C4-2B (cell line): ENCODE measurements at regions not wholly inside any gene's neighbourhood (a gene's known extent, or its start where the extent isn't known, plus 50 kb on each side); places are given as distances from the start of the nearest gene placed in this dataset.
"Not testable (repeated sequence)": the region's sequence is repeated elsewhere in the genome, so short reads cannot be mapped to it uniquely, and the experiment has no call there.

Experiments
- H3K27ac ChIP-seq: fragments of 450-650 bp; 2 replicates; pipeline ENCODE4 v1.5.1; 2017
- CTCF ChIP-seq: fragments of 450-650 bp; conservative IDR thresholded peaks from 2 replicates; pipeline ENCODE4 v1.5.1; 2017; ENCODE audit warnings: mild to moderate bottlenecking
- ZFX ChIP-seq: fragments of 450-650 bp; IDR thresholded peaks from 2 replicates; pipeline ENCODE4 v1.6.1; 2017

DNA sequence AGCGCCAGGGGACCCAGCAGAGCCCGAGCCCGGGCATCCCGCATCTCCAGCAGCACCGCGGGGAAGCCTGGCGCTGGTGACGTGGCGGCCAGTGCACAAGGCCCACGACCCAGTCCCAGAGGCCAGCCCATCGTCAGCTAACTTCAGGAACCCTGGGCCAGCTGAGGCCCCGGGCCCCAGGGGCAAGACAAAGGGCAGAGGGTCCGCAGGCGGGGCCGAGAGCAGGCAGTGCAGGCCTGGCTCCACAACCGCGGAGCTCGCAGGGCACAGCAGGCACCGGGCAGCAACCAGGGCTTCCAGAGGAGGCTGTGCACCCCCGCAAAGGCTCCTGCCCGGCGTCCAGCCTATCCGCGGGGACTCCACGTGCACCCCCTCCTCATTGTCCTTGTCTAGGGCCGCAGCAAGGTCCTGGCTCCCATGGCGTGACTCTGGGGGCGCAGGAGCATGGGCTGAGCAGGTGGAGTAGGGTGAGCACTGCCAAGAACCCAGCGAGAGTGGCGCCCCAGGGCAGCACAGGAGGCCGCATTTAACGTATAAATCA, 352.5 kb downstream of the KCNJ18 start:
- H3K27ac ChIP-seq = not testable (repeated sequence)

DNA sequence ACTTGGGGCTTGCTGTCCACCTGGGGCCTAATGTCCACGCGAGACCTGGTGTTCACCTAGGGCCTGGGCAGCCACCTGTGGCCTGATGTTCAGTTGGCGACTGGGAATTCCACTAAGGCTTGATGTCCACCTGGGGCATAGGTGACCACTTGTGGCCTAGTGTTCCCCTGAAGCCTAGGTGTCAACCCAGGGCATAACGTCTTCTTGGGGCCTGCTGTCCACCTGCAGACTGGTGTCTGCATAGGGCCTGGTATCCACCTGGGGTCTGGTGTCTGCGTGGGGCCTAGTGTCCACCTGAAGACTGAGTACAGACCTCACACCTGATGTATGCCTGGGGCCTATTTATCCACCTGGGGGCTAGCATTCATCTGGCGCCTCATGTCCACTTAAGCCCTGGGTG, 355.2 kb downstream of the KCNJ18 start:
- not testable (repeated sequence) for H3K27ac ChIP-seq

- H3K27ac ChIP-seq = not testable (repeated sequence)
Measured at GRCh38 chr17:22048226-22048625, 355.9 kb downstream of the KCNJ18 start.

DNA sequence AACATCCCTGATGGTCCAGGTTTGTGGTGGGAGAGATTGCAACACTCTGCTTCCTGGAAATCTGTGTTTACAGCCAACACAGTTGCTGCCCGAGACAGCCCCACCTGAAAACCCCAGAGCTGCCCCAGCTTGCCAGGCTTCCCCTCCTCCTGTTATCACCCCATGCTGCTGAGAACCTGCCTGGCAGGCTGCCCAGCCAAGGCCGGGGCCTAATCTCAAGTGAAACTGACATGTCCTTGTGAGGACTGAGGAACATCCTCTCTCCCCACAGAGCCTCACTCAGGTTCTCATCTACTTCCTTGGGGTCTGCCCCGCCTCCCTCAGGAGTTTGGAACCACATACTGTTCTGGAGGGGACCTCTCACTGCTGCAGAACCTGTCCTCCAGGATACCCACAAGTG, 358.4 kb downstream of the KCNJ18 start:
- H3K27ac ChIP-seq = not testable (repeated sequence)

DNA sequence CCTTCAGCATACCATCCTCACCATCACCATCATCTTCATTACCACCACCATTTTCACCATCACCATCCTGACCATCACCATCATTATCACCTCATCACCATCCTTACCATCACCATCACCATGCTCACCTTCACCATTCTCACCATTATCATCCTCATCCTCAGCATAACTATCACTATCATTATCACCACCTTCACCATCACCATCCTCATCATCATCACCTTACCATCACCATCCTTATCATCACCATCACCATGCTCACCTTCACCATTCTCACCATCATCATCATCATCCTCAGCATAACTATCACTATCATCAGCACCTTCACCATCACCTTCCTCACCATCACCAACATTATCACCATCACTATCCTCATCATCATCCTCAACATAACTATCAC, 360.4 kb downstream of the KCNJ18 start:
- not testable (repeated sequence) for H3K27ac ChIP-seq

DNA sequence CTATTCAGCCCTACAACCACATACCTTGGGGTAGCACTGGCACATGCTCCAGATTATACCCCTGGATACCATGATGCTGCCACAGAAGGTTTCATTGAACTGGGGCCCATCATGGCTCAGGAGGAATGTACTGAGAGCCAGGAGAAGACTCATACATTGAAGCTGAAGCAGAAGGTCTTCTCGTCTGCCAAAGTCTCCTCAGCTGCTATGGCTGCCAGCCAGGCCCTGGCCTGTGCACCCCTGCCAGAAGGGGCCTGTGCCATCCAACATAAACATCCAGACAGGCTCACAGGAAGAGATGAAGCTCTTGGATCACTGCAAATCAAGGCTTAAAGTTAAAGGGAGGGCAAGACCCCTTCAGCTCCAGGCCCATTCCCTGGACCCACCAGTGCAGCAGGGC, 364.2 kb downstream of the KCNJ18 start:
- H3K27ac ChIP-seq = not testable (repeated sequence)

- H3K27ac ChIP-seq = not testable (repeated sequence)
Measured at GRCh38 chr17:22075918-22076317, 383.6 kb downstream of the KCNJ18 start.

DNA sequence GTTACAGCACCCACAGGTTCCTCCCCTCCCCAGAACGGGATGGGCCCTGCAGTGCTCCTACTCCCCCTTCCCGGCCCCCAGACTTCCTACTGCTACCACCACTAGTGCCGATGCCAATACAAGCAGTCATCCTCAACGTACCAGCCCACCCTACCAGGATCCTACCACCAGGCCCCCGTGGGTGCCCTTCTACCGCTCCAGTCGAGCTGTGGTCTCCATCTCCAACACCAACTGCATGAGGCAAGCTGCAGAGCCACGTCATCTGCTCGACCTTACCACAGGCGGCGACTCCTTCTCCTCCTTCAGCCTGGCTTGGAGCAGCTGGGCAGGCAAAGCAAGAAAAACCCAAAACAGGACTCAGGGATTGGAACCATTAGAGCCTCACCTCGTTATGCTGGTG, 396.3 kb downstream of the KCNJ18 start:
- not testable (repeated sequence) for H3K27ac ChIP-seq

- TF ChIP-seq ZFX (no peak), CTCF (no peak)
- no peak overlapping the region for H3K27ac ChIP-seq
Measured at GRCh38 chr17:22090263-22090935, 398.1 kb downstream of the KCNJ18 start.

DNA sequence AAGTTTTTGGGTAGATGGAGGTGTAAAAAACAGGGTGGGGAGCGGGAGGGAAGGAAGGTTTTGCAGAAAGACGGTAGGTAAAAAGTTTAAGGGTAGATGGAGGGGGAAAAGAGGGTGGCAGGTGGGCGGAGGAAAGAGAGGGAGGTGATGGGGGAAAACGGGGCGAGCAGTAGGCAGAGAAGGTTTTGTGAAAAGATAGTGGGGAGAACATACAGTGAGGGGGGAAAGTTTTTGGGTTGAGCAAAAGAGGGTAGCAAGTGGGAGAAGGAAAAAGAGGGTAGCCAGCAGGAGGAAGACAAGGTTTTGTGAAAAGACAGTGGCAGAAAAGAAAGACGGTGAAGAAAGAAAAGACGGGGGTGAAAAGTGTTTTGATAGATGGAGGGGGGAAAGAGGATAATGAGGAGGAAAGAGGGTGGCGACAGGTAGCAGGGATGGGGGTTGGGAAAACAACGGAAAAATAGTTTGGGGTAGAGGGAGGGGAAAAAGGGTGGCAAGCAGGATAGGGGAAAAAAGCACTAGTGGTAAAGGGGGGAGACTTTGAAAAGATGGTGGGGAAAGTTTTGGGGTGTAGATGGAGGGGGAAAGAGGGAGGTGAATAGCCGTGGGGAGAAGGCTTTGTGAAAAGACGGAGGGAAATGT, 398.8 kb downstream of the KCNJ18 start:
- H3K27ac ChIP-seq = not testable (repeated sequence)

- H3K27ac ChIP-seq = not testable (repeated sequence)
Measured at GRCh38 chr17:22091840-22092239, 399.5 kb downstream of the KCNJ18 start.

DNA sequence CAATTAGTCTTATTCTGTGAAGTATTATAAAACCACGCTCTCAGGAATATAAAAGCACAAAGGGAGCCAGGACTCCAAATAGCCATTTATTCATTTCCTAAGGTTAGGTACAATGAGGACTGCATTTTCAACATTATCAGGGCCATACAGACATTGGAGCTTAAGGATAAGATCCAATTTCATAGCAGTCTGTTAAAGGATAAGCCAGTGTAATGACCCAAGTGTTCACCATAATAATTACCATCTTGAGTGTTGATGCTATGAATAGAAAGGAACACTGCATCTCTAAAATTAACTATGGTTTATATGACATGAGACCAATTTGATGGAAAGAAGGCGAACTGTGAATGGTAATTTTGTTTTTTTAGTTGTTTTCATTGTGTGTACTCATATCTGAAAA, 403.1 kb downstream of the KCNJ18 start:
- H3K27ac ChIP-seq = not testable (repeated sequence)

DNA sequence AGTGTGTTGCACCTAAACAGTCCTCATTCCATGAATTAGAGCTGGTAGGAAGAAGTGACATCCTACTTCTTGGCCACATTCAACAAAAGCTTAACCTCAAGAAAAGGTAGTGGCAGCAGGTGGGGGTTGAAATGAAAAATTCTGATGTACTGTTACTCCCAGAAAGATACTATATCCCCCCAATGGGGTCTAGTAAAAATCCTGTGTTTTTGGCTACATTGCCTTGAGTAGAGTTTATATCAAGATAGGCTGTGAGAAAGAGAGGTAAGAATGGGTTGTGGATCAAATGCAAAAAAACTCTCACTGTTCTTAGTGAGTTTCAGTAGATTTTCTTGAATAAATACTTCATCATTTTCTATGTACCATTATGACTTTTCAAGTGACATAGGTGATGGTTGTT, 407.3 kb downstream of the KCNJ18 start:
- not testable (repeated sequence) for H3K27ac ChIP-seq

DNA sequence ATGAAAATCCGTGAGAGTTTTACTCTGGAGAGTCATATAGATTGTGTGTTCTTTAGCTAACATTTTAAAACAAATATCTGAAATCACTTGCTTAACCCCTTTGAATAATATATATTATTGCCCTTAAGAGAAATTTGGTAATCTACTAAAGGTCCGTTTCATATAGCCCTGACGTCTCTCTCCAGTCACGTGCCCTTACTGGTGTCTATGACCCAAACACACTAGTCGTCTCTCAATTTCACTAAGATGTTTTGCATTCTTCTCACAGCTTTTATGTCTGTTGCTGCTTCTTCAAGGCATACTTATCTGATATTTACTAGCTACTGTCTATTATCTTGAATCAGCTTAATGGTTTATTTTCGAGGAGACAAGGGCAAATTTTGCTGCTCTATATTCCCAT, 409.9 kb downstream of the KCNJ18 start:
- TF ChIP-seq CTCF (no peak), ZFX (no peak)
- no peak overlapping the region for H3K27ac ChIP-seq

DNA sequence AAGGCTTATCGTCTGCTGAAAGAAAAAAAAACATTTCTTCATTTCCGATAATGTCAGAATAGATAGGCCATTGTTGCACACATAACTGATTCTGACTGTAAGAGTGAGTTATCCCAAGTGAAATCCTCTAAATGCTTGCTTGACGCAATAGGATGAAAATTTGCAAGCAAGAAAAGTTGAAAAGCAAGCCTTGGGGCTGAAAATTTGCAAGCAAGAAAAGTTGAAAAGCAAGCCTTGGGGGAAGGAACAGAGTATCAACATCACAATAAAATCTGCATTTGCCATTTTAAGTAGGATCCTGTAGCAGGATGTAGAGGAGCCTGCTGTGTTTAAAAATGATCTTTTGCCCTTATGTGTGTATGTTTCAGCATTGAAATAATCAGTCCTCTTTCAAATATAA, 424.4 kb downstream of the KCNJ18 start:
- not testable (repeated sequence) for H3K27ac ChIP-seq

GRCh38 chr17:22117401-22117800, 425.1 kb downstream of the KCNJ18 start:
- not testable (repeated sequence) for H3K27ac ChIP-seq

DNA sequence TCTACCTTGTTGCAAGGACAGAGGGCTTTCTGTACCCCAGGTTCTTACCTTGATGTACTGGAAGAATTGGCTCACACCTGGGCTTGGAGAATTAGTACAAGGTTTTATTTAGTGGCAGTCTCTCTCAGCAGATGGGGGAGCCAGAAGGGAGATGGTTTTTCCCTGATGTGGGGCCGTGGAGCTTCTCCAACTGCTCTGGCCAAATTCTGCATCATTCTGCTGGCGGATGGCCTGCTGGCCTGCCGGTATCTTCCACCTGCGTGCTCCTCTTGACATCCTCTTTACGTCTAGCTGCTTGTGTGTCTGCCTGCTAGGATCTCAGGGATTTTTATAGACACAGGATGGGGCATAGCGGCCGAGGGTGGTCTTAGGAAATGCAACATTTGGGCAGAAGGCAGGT, 426.7 kb downstream of the KCNJ18 start:
- not testable (repeated sequence) for H3K27ac ChIP-seq

GRCh38 chr17:22119751-22120150, 427.4 kb downstream of the KCNJ18 start:
- H3K27ac ChIP-seq = not testable (repeated sequence)
